Nephron progenitor cell (in vitro differentiated cells): ENCODE measurements at regions not wholly inside any gene's neighbourhood (a gene's known extent, or its start where the extent isn't known, plus 50 kb on each side); places are given as distances from the start of the nearest gene placed in this dataset.

ENCODE experiments used
- DNase-seq: peaks from one replicate; pipeline ENCODE4 v3.0.0; 2021
- H3K27ac Mint-ChIP-seq: 2 replicates; pipeline ENCODE4 v1.8.0; 2021; ENCODE audit warnings: mild to moderate bottlenecking, moderate library complexity, mixed read lengths
- H3K27me3 Mint-ChIP-seq: 2 replicates; pipeline ENCODE4 v1.8.0; 2021; ENCODE audit warnings: mild to moderate bottlenecking, low read depth, mixed read lengths; ENCODE audit not compliant: poor library complexity
- H3K36me3 Mint-ChIP-seq: 2 replicates; pipeline ENCODE4 v1.8.0; 2021; ENCODE audit warnings: low read depth, mixed read lengths
- H3K4me1 Mint-ChIP-seq: 2 replicates; pipeline ENCODE4 v1.8.0; 2021; ENCODE audit warnings: mixed read lengths
- H3K4me3 Mint-ChIP-seq: 2 replicates; pipeline ENCODE4 v1.8.0; 2021; ENCODE audit warnings: mild to moderate bottlenecking, moderate library complexity, mixed read lengths
- H3K9me3 Mint-ChIP-seq: 2 replicates; pipeline ENCODE4 v1.8.0; 2021; ENCODE audit warnings: mild to moderate bottlenecking, moderate library complexity, mixed read lengths
- CTCF ChIP-seq: fragments of 200-600 bp; sonication (generic); IDR thresholded peaks from 2 replicates; pipeline ENCODE4 v1.5.0; 2021; ENCODE audit warnings: antibody characterized with exemption

DNA sequence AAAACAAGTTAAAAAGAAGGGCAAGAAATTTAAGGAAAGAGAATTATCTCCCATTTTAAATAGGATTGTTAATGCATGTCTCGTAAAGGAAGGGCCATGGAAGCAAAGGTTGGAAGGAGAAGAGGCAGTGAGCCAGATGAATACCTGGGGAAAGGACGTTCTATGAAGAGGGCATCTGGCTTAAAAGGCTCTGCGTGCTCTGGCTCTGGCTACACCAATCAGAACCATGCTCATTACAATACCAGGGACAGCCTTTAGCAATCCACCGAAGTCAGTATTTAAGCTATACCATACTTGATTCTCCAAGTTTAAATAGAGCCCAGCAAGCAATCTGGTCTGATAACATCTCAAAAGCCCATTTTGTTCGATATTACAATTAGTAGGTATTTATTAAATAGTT is 58.5 kb upstream of the C1orf87 start:
- Mint-ChIP-seq H3K27ac (no peak overlapping the region), H3K4me1 (no peaks in the 10 kb centered on the region), H3K4me3 (no peak overlapping the region), H3K36me3 (no peaks in the 10 kb centered on the region), H3K9me3 (no peaks in the 10 kb centered on the region), H3K27me3 (no peaks in the 10 kb centered on the region)
- no peak for TF ChIP-seq CTCF
- DNase-seq: no peak

- TF ChIP-seq CTCF: no peak
- Mint-ChIP-seq H3K27ac (no peak overlapping the region), H3K27me3 (no peaks in the 10 kb centered on the region), H3K36me3 (no peaks in the 10 kb centered on the region), H3K4me3 (no peak overlapping the region), H3K9me3 (no peaks in the 10 kb centered on the region), H3K4me1 (no peaks in the 10 kb centered on the region)
- DNase-seq: no peak
Observed at GRCh38 chr1:60130703-60131102, 57.1 kb upstream of the C1orf87 start.

DNA sequence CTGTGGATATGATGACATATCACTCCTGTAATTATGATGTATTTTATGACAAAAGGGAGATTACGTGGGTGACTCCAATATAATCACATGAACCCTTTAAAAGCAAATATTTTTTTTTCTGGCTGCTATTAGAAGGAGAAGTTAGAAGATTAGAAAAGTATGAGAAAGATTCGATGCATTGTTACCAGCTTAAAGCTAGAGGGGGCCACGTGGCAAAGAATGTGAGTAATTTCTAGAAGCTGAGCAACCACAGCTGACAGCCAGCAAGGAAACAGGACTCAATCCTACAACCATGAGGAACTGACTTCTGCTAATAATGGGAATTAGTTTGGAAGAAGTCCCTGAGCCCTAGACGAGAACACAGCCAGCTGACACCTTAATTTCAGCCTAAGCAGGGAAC is 56.3 kb upstream of the C1orf87 start:
- no peak for DNase-seq
- Mint-ChIP-seq H3K36me3 (no peaks in the 10 kb centered on the region), H3K27me3 (no peaks in the 10 kb centered on the region), H3K4me1 (no peaks in the 10 kb centered on the region), H3K4me3 (no peak overlapping the region), H3K9me3 (no peaks in the 10 kb centered on the region), H3K27ac (no peak overlapping the region)
- no peak for TF ChIP-seq CTCF

GRCh38 chr1:60126723-60127122 is 53.2 kb upstream of the C1orf87 start:
- Mint-ChIP-seq H3K4me1 (no peaks in the 10 kb centered on the region), H3K27me3 (no peaks in the 10 kb centered on the region), H3K27ac (no peak overlapping the region), H3K36me3 (no peaks in the 10 kb centered on the region), H3K4me3 (no peak overlapping the region), H3K9me3 (no peaks in the 10 kb centered on the region)
- DNase-seq: no peak
- no peak for TF ChIP-seq CTCF
